ENCODE measurements at regions not wholly inside any gene's neighbourhood (a gene's known extent, or its start where the extent isn't known, plus 50 kb on each side); places are given as distances from the start of the nearest gene placed in this dataset.

- no peak for DNase-seq
- no peak overlapping the region for H3K4me3 Mint-ChIP-seq
- H3K4me1 Mint-ChIP-seq (ENCODE audit: low read depth), result no peaks in the 10 kb centered on the region
- H3K27ac Mint-ChIP-seq, result no peak overlapping the region
- no peaks in the 10 kb centered on the region for H3K9me3 Mint-ChIP-seq
- H3K27me3 Mint-ChIP-seq (ENCODE audit: low read depth), result peaks cover 2% of the 10 kb centered on the region
- CTCF ChIA-PET, result no interaction called here
- H3K36me3 Mint-ChIP-seq (ENCODE audit: low read depth), result no peaks in the 10 kb centered on the region
- intact Hi-C loops (cut with micrococcal nuclease), result no loop called here
These were observed 165.4 kb downstream of the OGFRL1 start for GRCh38 chr6:71454056-71454455.

GRCh38 chr6:71457929-71458328, 169.3 kb downstream of the OGFRL1 start:
- CTCF ChIA-PET, result no interaction called here
- intact Hi-C loops (cut with micrococcal nuclease), result no loop called here
- Mint-ChIP-seq H3K4me1 (ENCODE audit: low read depth) (no peaks in the 10 kb centered on the region), H3K4me3 (no peak overlapping the region), H3K9me3 (peaks cover 4% of the 10 kb centered on the region), H3K27me3 (ENCODE audit: low read depth) (peaks cover 9% of the 10 kb centered on the region), H3K36me3 (ENCODE audit: low read depth) (no peaks in the 10 kb centered on the region), H3K27ac (no peak overlapping the region)
- no peak for DNase-seq

GRCh38 chr6:71459162-71459561, 170.6 kb downstream of the OGFRL1 start:
- H3K27ac Mint-ChIP-seq, result no peak overlapping the region
- no peak overlapping the region for H3K4me3 Mint-ChIP-seq
- H3K27me3 Mint-ChIP-seq (ENCODE audit: low read depth), result peaks cover 9% of the 10 kb centered on the region
- no peaks in the 10 kb centered on the region for H3K36me3 Mint-ChIP-seq (ENCODE audit: low read depth)
- CTCF ChIA-PET, result no interaction called here
- peaks cover 5% of the 10 kb centered on the region for H3K9me3 Mint-ChIP-seq
- no peaks in the 10 kb centered on the region for H3K4me1 Mint-ChIP-seq (ENCODE audit: low read depth)
- intact Hi-C loops (cut with micrococcal nuclease), result no loop called here
- DNase-seq, result no peak

- Mint-ChIP-seq H3K4me3 (no peak overlapping the region), H3K9me3 (peaks cover 9% of the 10 kb centered on the region), H3K4me1 (ENCODE audit: low read depth) (no peaks in the 10 kb centered on the region), H3K27me3 (ENCODE audit: low read depth) (peaks cover 9% of the 10 kb centered on the region), H3K27ac (no peak overlapping the region), H3K36me3 (ENCODE audit: low read depth) (no peaks in the 10 kb centered on the region)
- DNase-seq, result no peak
- intact Hi-C loops (cut with micrococcal nuclease), result no loop called here
- CTCF ChIA-PET, result no interaction called here
These were observed 172.3 kb downstream of the OGFRL1 start for GRCh38 chr6:71460933-71461332.

GRCh38 chr6:71463061-71463460, 174.4 kb downstream of the OGFRL1 start:
- no peak for DNase-seq
- H3K27me3 Mint-ChIP-seq (ENCODE audit: low read depth), result peaks cover 9% of the 10 kb centered on the region
- H3K9me3 Mint-ChIP-seq, result peaks cover 9% of the 10 kb centered on the region
- intact Hi-C loops (cut with micrococcal nuclease), result no loop called here
- no peak overlapping the region for H3K27ac Mint-ChIP-seq
- H3K36me3 Mint-ChIP-seq (ENCODE audit: low read depth), result no peaks in the 10 kb centered on the region
- CTCF ChIA-PET, result no interaction called here
- no peaks in the 10 kb centered on the region for H3K4me1 Mint-ChIP-seq (ENCODE audit: low read depth)
- no peak overlapping the region for H3K4me3 Mint-ChIP-seq

- Mint-ChIP-seq H3K4me3 (no peak overlapping the region), H3K36me3 (ENCODE audit: low read depth) (no peaks in the 10 kb centered on the region), H3K27ac (no peak overlapping the region), H3K9me3 (peaks cover 9% of the 10 kb centered on the region), H3K4me1 (ENCODE audit: low read depth) (no peaks in the 10 kb centered on the region), H3K27me3 (ENCODE audit: low read depth) (peaks cover 14% of the 10 kb centered on the region)
- intact Hi-C loops (cut with micrococcal nuclease), result no loop called here
- CTCF ChIA-PET, result no interaction called here
- no peak for DNase-seq
These were observed 176.5 kb downstream of the OGFRL1 start for GRCh38 chr6:71465096-71465495.

GRCh38 chr6:71466362-71466761, 177.8 kb downstream of the OGFRL1 start:
- peaks cover 9% of the 10 kb centered on the region for H3K9me3 Mint-ChIP-seq
- H3K27me3 Mint-ChIP-seq (ENCODE audit: low read depth), result peaks cover 10% of the 10 kb centered on the region
- no peak overlapping the region for H3K4me3 Mint-ChIP-seq
- H3K36me3 Mint-ChIP-seq (ENCODE audit: low read depth), result no peaks in the 10 kb centered on the region
- H3K27ac Mint-ChIP-seq, result no peak overlapping the region
- CTCF ChIA-PET, result interaction anchor here (0.5 to 0.7 kb wide), 2 partner anchors 29 to 52 kb away, joined by 3 read pairs; no protein-coding TSS in a partner anchor
- intact Hi-C loops (cut with micrococcal nuclease), result no loop called here
- no peaks in the 10 kb centered on the region for H3K4me1 Mint-ChIP-seq (ENCODE audit: low read depth)
- no peak for DNase-seq

GRCh38 chr6:71468038-71468437, 179.4 kb downstream of the OGFRL1 start:
- Mint-ChIP-seq H3K9me3 (peaks cover 5% of the 10 kb centered on the region), H3K27me3 (ENCODE audit: low read depth) (peaks cover 7% of the 10 kb centered on the region), H3K36me3 (ENCODE audit: low read depth) (no peaks in the 10 kb centered on the region), H3K27ac (no peak overlapping the region), H3K4me1 (ENCODE audit: low read depth) (no peaks in the 10 kb centered on the region), H3K4me3 (no peak overlapping the region)
- CTCF ChIA-PET, result no interaction called here
- intact Hi-C loops (cut with micrococcal nuclease), result no loop called here
- no peak for DNase-seq

- intact Hi-C loops (cut with micrococcal nuclease), result no loop called here
- H3K27ac Mint-ChIP-seq, result no peak overlapping the region
- peaks cover 14% of the 10 kb centered on the region for H3K27me3 Mint-ChIP-seq (ENCODE audit: low read depth)
These were observed 180.5 kb downstream of the OGFRL1 start for GRCh38 chr6:71468841-71469700.

GRCh38 chr6:71471718-71472117, 183.1 kb downstream of the OGFRL1 start:
- Mint-ChIP-seq H3K4me3 (no peak overlapping the region), H3K27me3 (ENCODE audit: low read depth) (peaks cover 14% of the 10 kb centered on the region), H3K27ac (no peak overlapping the region), H3K9me3 (no peaks in the 10 kb centered on the region), H3K36me3 (ENCODE audit: low read depth) (no peaks in the 10 kb centered on the region), H3K4me1 (ENCODE audit: low read depth) (no peaks in the 10 kb centered on the region)
- no peak for DNase-seq
- intact Hi-C loops (cut with micrococcal nuclease), result no loop called here
- CTCF ChIA-PET, result no interaction called here

More at GRCh38 chr6:71468841-71469700, 180.5 kb downstream of the OGFRL1 start:
- Mint-ChIP-seq H3K36me3 (ENCODE audit: low read depth) (no peaks in the 10 kb centered on the region), H3K4me3 (no peak overlapping the region), H3K9me3 (peaks cover 4% of the 10 kb centered on the region), H3K4me1 (ENCODE audit: low read depth) (no peaks in the 10 kb centered on the region)
- CTCF ChIA-PET, result no interaction called here
- DNase-seq, result no peak

- Mint-ChIP-seq H3K36me3 (ENCODE audit: low read depth) (no peaks in the 10 kb centered on the region), H3K27ac (no peak overlapping the region), H3K4me1 (ENCODE audit: low read depth) (no peaks in the 10 kb centered on the region), H3K27me3 (ENCODE audit: low read depth) (peaks cover 14% of the 10 kb centered on the region), H3K9me3 (no peaks in the 10 kb centered on the region), H3K4me3 (no peak overlapping the region)
- DNase-seq, result no peak
- intact Hi-C loops (cut with micrococcal nuclease), result no loop called here
- CTCF ChIA-PET, result no interaction called here
These were observed 185.3 kb downstream of the OGFRL1 start for GRCh38 chr6:71473926-71474325.

GRCh38 chr6:71474942-71475341, 186.3 kb downstream of the OGFRL1 start:
- Mint-ChIP-seq H3K4me3 (no peak overlapping the region), H3K9me3 (no peaks in the 10 kb centered on the region), H3K36me3 (ENCODE audit: low read depth) (no peaks in the 10 kb centered on the region), H3K4me1 (ENCODE audit: low read depth) (no peaks in the 10 kb centered on the region), H3K27ac (no peak overlapping the region), H3K27me3 (ENCODE audit: low read depth) (peaks cover 11% of the 10 kb centered on the region)
- DNase-seq, result no peak
- CTCF ChIA-PET, result no interaction called here
- intact Hi-C loops (cut with micrococcal nuclease), result no loop called here

- no peak overlapping the region for H3K4me3 Mint-ChIP-seq
These were observed 187.8 kb downstream of the OGFRL1 start for GRCh38 chr6:71476371-71476770.

More at GRCh38 chr6:71476371-71476770, 187.8 kb downstream of the OGFRL1 start:
- H3K36me3 Mint-ChIP-seq (ENCODE audit: low read depth), result no peaks in the 10 kb centered on the region
- CTCF ChIA-PET, result no interaction called here
- DNase-seq, result no peak
- H3K27me3 Mint-ChIP-seq (ENCODE audit: low read depth), result peaks cover 7% of the 10 kb centered on the region
- H3K27ac Mint-ChIP-seq, result no peak overlapping the region
- intact Hi-C loops (cut with micrococcal nuclease), result no loop called here
- no peaks in the 10 kb centered on the region for H3K9me3 Mint-ChIP-seq
- no peaks in the 10 kb centered on the region for H3K4me1 Mint-ChIP-seq (ENCODE audit: low read depth)

All from activated naive CD4-positive, alpha-beta T cell treated with anti-CD3 and anti-CD28 coated beads for 36 hours (primary cell).